SH-SY5Y (cell line): ENCODE measurements at regions not wholly inside any gene's neighbourhood (a gene's known extent, or its start where the extent isn't known, plus 50 kb on each side); places are given as distances from the start of the nearest gene placed in this dataset.

Experiments
- GATA2 ChIP-seq: IDR thresholded peaks from 2 replicates; pipeline ENCODE4 v1.6.1; 2011; ENCODE audit warnings: mild to moderate bottlenecking, low read depth, low read length
- GATA3 ChIP-seq: IDR thresholded peaks from 2 replicates; pipeline ENCODE4 v1.6.1; 2011; ENCODE audit warnings: low read depth, mild to moderate bottlenecking, low read length, moderate library complexity

GRCh38 chr5:8581047-8581446 is 712.1 kb downstream of the MTRR start:
- TF ChIP-seq GATA3: no peak
- no peak for TF ChIP-seq GATA2
